HG03521 (cell line): ENCODE measurements at regions not wholly inside any gene's neighbourhood (a gene's known extent, or its start where the extent isn't known, plus 50 kb on each side); places are given as distances from the start of the nearest gene placed in this dataset.

Source experiments
- ATAC-seq: cut with Tn5 transposase; IDR thresholded peaks from one replicate; pipeline ENCODE4 v1.9.1; 2021; ENCODE audit warnings: mild to moderate bottlenecking, moderate library complexity; ENCODE audit not compliant: unreplicated experiment

- no peak for ATAC-seq
Measured at GRCh38 chr6:84525907-84526306, 238.5 kb downstream of the TBX18 start.

DNA sequence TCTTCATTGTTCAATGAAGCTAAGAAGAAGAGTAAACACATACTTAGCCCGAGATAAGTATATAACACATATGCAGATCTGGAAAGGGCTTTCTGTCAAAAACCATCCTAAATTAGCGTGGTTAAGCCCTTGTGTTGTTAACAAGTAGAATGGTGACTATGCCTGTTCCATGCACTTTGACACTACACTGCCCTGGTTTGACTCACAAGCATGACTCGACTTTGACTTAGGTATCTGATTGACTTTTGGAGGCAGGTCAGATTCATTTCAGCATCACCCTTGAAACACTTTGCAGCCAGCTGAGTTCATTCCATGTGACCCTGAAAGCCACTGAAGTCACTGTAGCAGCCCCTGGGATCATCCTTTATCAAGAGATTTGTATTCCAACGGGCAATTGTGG lies 239.8 kb downstream of the TBX18 start:
- ATAC-seq = no peak

DNA sequence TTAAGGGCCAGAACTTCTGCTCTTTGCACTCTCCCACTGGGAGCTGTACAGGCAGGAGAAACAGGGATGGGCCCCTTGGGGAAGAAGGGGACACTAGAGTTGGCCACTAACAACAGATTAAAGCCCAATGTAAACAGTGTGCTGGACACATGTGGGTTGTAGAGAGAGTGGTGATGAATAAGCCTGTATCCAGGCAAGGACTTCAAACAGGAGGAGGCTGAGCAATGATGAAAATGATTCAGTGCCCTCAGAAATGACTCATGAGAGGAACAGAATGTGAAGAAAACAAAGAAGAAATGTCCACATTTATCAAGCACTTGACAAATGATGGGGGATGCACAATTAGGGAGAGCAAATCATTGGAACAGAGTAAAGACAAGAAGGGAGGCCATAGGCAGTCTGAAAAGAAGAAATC lies 242.3 kb downstream of the TBX18 start:
- no peak for ATAC-seq

- no peak for ATAC-seq
Measured at GRCh38 chr6:84521511-84521910, 242.9 kb downstream of the TBX18 start.

DNA sequence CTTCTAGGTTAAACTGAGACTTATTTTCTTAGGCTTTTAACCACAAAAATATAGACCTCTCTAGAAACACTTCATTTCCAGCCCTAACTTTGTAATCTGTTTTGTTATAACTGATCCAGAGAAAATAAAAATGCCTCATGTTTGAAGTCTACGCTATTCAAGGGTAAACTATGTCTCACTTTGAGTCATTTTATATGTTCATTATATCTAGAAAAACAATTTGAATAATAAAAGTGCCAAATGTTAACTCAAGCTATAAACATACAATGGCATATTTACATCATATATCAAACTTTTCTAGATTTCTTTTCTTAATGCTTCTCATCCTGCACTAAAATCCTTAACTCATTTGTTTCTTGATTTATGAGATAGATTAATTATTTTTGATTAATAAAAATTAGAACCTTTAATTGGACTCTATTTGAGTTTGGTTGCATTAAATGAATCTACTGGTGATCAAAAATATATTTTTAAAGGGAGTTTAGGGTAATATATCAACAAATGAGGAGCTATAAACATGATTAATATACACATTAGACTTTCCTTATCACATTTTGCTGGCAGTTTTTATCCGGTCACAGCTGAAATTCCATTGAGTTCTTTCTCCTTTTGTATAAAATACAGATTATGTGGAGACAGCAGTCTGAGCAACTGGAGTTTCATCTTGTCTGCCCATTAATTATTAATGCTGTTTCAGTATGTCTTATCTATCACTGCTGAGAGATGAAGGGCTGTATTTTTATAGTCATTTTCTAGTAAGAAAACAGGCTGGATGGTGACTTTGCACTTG lies 246.5 kb downstream of the TBX18 start:
- no peak for ATAC-seq

DNA sequence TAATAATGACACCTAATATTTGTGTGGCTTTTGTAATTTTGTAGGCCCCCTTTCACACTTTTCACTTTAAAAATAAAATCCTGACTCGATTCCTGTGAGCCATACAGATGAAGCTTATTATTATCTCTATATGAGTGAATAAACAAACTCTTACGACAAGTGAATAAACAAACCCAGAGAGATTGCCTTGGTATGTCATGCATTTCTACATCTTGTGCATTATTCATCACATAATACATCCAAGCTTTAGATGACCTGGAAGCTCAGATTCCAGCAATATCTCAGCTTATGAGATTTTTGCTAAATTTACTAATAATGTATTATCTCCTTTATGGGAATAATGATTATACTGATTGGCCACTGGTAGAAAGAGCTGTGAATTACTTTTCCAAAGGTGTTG lies 248.2 kb downstream of the TBX18 start:
- ATAC-seq = no peak

DNA sequence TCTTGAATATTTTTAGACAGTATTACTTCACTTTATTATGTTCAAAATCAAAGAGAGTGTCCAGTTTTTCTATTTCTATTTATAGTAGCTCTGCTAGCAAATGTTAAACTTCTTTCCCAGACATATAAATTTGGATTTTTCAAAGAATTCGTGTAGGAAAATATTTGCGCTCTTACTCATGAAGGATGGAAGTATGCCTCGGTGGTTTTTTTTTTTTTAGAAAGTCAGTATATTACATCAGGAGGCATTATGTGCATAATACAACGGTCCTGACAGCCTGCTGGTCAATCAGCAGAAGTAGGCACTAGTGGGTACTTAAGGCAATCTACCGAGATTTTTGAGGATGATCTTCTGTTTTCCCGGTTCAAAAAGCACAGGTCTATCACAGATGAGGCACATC lies 249.3 kb downstream of the TBX18 start:
- ATAC-seq = no peak

- no peak for ATAC-seq
Measured at GRCh38 chr6:84514089-84514971, 250.1 kb downstream of the TBX18 start.

GRCh38 chr6:84512391-84512790 lies 252.0 kb downstream of the TBX18 start:
- ATAC-seq = no peak

DNA sequence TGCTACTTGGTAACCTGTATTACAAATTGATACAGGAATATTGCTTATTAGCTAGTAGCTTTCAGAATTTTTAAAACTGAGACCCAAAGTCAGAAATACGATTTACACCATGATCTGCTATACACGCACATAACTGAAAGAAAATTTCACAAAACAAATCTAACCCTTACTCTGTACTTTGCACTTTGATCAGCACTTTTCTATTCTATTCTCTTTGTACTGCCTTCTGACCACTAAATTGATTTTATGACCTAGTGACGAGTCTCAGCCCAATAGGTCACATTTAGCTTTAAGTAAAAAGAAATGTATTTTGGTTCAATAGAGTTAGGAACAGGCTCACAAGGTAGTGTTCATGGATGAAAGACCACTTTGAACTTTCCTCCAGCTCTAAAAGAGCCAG lies 252.5 kb downstream of the TBX18 start:
- ATAC-seq = no peak

GRCh38 chr6:84508981-84509380 lies 255.4 kb downstream of the TBX18 start:
- no peak for ATAC-seq

- no peak for ATAC-seq
Measured at GRCh38 chr6:84508334-84508733, 256.1 kb downstream of the TBX18 start.

DNA sequence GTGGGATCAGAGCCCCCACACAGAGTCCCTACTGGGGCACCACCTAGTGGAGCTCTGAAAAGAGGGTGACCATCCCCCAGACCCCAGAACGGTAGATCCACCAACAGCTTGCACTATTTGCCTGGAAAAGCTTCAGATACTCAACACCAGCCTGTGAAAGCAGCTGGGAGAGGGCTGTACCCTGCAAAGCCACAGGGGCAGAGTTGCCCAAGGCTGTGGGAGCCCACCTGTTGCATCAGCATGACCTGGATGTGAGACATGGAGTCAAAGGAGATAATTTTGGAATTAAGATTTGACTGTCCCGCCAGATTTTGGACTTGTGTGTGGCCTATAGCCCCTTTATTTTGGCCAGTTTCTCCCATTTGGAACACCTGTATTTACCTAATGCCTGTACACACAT lies 260.4 kb downstream of the TBX18 start:
- ATAC-seq = no peak

GRCh38 chr6:84501315-84501714 lies 263.1 kb downstream of the TBX18 start:
- ATAC-seq = no peak

- ATAC-seq = no peak
Measured at GRCh38 chr6:84500726-84501125, 263.7 kb downstream of the TBX18 start.

DNA sequence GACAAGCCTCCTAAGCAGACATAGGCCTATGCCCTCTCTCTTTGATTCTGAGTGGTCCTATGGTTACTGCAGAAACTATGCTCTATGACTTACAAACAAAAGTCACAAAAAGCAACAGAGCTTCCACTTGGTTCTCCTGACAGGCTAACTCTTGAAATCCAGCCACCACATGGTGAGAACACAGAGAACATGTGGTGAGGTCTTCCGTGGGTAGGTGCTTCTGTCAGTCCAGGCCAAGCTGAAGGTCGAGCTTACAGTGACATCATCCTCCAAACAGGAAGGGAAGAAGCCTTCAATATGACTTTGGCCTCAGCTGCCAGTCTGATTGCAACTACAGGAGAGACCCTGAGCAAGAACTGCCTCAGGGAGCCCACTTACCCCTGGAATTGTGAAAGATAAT lies 265.5 kb downstream of the TBX18 start:
- no peak for ATAC-seq

GRCh38 chr6:84492241-84493165 lies 265.1 kb upstream of the CEP162 start:
- ATAC-seq = no peak

DNA sequence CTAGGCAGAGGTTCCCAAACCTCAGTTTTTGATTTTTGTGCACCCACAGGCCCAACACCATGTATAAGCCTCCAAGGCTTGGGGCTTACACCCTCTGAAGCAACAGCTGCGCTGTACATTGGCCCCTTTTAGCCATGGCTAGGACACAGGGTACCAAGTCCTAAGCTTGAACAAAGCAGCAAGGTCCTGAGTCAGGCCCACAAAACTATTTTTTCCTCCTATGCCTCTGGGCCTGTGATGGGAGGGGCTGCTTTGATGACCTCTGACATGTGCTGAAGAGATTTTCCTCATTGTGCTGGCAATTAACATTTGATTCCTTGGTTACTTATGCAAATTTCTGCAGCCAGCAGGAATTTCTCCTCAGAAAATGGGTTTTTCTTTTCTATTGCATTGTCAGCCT lies 262.2 kb upstream of the CEP162 start:
- no peak for ATAC-seq

- no peak for ATAC-seq
Measured at GRCh38 chr6:84486526-84486925, 259.1 kb upstream of the CEP162 start.

DNA sequence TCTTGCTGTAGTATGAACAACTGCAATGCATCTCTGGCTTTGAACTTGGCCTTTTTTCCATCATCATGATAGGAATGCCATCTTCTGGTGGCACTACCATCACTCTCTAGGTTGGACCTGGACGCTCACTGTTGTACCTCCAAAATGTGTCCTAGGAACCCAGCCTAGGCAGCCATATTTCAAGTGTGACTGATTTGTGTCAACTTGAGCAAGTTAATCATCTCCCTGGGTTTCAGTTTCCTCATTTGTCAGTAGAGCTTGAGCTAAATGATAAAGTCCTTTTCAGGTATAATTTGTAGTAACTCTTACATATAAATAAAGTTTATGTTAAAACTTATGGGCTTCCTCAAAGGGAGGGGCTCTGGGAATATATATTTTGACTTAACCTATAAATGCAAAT lies 241.7 kb upstream of the CEP162 start:
- ATAC-seq = no peak

- ATAC-seq = no peak
Measured at GRCh38 chr6:84467296-84467695, 239.9 kb upstream of the CEP162 start.
